B cell (primary cell): ENCODE measurements at regions not wholly inside any gene's neighbourhood (a gene's known extent, or its start where the extent isn't known, plus 50 kb on each side); places are given as distances from the start of the nearest gene placed in this dataset.

Source experiments
- ATAC-seq: fragments of 200-7000 bp; cut with Tn5 transposase; one replicate; pipeline ENCODE4 v1.10.0; 2021; ENCODE audit warnings: low read depth, mild to moderate bottlenecking, moderate number of reproducible peaks, moderate library complexity
- CTCF ChIA-PET: fragments of 350-600 bp; sonication (Branson Sonifier 250); formaldehyde crosslinking; loops from one replicate; lab custom pipeline; 2021; ENCODE audit warnings: antibody characterized with exemption, inconsistent platforms; lab: Charles Lee
- POLR2A ChIA-PET: fragments of 350-600 bp; sonication (Branson Sonifier 250); formaldehyde crosslinking; loops from one replicate; lab custom pipeline; 2021; ENCODE audit warnings: antibody characterized with exemption; lab: Charles Lee
- DNase-seq: peaks from one replicate; pipeline ENCODE4 v3.0.0; 2013
- H2AFZ ChIP-seq: 2 replicates; pipeline ENCODE4 v1.6.1; 2012; ENCODE audit warnings: mild to moderate bottlenecking, low read depth, low read length; ENCODE audit not compliant: insufficient read depth, poor library complexity, severe bottlenecking
- H3K27ac ChIP-seq, 2 donors: 1 replicate in 1 of 2; 2 replicates in 1 of 2; pipeline ENCODE4 v1.5.1; 2012 to 2013; ENCODE audit warnings: low read length in 2 of 2, mild to moderate bottlenecking in 2 of 2, moderate library complexity in 1 of 2
- H3K27me3 ChIP-seq, 4 experiments: fragments of 200-600 bp in 1 of 4; sonication (generic) in 1 of 4; replicated peaks in 1 of 4; 1 replicate in 2 of 4; 2 replicates in 2 of 4; pipeline versions ENCODE4 v1.6.1 to v1.7.0; 2013 to 2016; ENCODE audit warnings: low read length in 3 of 4, mild to moderate bottlenecking in 2 of 4, mixed read lengths in 1 of 4, moderate library complexity in 1 of 4; ENCODE audit not compliant: insufficient read depth in 4 of 4, control insufficient read depth in 3 of 4; ENCODE audit errors: control extremely low read depth in 1 of 4
- H3K36me3 ChIP-seq, 2 experiments: replicated peaks in 1 of 2; 1 replicate in 1 of 2; 2 replicates in 1 of 2; pipeline versions ENCODE4 v1.6.1 to v1.7.1; 2013; ENCODE audit warnings: low read length in 1 of 2; ENCODE audit not compliant: insufficient read depth in 2 of 2, control insufficient read depth in 1 of 2; ENCODE audit errors: control extremely low read depth in 1 of 2, extremely low read depth in 1 of 2
- H3K4me1 ChIP-seq, 2 donors: fragments of 200-600 bp in 1 of 2; sonication (generic) in 1 of 2; 1 replicate in 1 of 2; 2 replicates in 1 of 2; pipeline versions ENCODE4 v1.5.1 to v1.6.1; 2013 to 2017; ENCODE audit warnings: low read length in 2 of 2; ENCODE audit not compliant: control insufficient read depth in 2 of 2, insufficient read depth in 2 of 2
- H3K4me2 ChIP-seq: replicated peaks from 2 replicates; pipeline ENCODE3; 2012; ENCODE audit warnings: mild to moderate bottlenecking, low read depth, low read length; ENCODE audit not compliant: poor library complexity, severe bottlenecking
- H3K4me3 ChIP-seq, 5 experiments: fragments of 200-600 bp in 1 of 5; sonication (generic) in 1 of 5; 1 replicate in 3 of 5; 2 replicates in 2 of 5; pipeline versions ENCODE4 v1.5.1 to v1.7.0; 2011 to 2016; ENCODE audit warnings: low read length in 4 of 5, mild to moderate bottlenecking in 4 of 5, low read depth in 2 of 5, control low read depth in 1 of 5, moderate library complexity in 1 of 5; ENCODE audit not compliant: insufficient read depth in 1 of 5; ENCODE audit errors: control extremely low read depth in 1 of 5, extremely low read depth in 1 of 5
- H3K79me2 ChIP-seq: fragments of 200-600 bp; sonication (generic); one replicate; pipeline ENCODE4 v1.6.0; 2016; ENCODE audit warnings: low read length; ENCODE audit not compliant: control insufficient read depth, insufficient read depth
- H3K9ac ChIP-seq: fragments of 200-600 bp; sonication (generic); 2 replicates; pipeline ENCODE4 v1.6.1; 2017; ENCODE audit warnings: mild to moderate bottlenecking, low read length, moderate library complexity
- H3K9me3 ChIP-seq, 3 donors: one replicate each; pipeline versions ENCODE4 v1.6.1 to v1.7.1; 2013; ENCODE audit warnings: low read length in 2 of 3; ENCODE audit not compliant: control insufficient read depth in 2 of 3, insufficient read depth in 1 of 3; ENCODE audit errors: control extremely low read depth in 1 of 3
- H4K20me1 ChIP-seq: 2 replicates; pipeline ENCODE4 v1.6.0; 2012; ENCODE audit warnings: mild to moderate bottlenecking, low read length; ENCODE audit not compliant: insufficient read depth, control insufficient read depth, poor library complexity, severe bottlenecking
- H3K27ac Mint-ChIP-seq: one replicate; pipeline ENCODE4 v1.8.0; 2021; ENCODE audit warnings: mixed read lengths
- H3K27me3 Mint-ChIP-seq: one replicate; pipeline ENCODE4 v1.8.0; 2021; ENCODE audit warnings: mixed read lengths
- H3K4me1 Mint-ChIP-seq: one replicate; pipeline ENCODE4 v1.8.0; 2021; ENCODE audit warnings: mixed read lengths
- H3K4me3 Mint-ChIP-seq: one replicate; pipeline ENCODE4 v1.8.0; 2021; ENCODE audit warnings: mixed read lengths
- H3K9me3 Mint-ChIP-seq: one replicate; pipeline ENCODE4 v1.8.0; 2022; ENCODE audit warnings: mixed read lengths; ENCODE audit not compliant: insufficient read depth
- CTCF ChIP-seq: fragments of 200-600 bp; IDR thresholded peaks from one replicate; pipeline ENCODE4 v1.8.0; 2022; ENCODE audit warnings: antibody characterized with exemption, mild to moderate bottlenecking
- EZH2 ChIP-seq: IDR thresholded peaks from 2 replicates; pipeline ENCODE4 v1.6.1; 2012; ENCODE audit warnings: borderline replicate concordance, low read depth, mild to moderate bottlenecking, moderate library complexity, low read length; ENCODE audit not compliant: insufficient read depth, poor library complexity, severe bottlenecking
- WGBS: methylation state at CpG from one replicate; pipeline ENCODE4 v1.1.5; 2013; ENCODE audit warnings: missing lambda C conversion rate; ENCODE audit not compliant: insufficient coverage; 5-methylcytosine and 5-hydroxymethylcytosine counted together
- intact Hi-C: fragments of 100-400 bp; cut with micrococcal nuclease; formaldehyde crosslinking; loops from one replicate; pipeline ENCODE4 v1.10.0; 2022

DNA sequence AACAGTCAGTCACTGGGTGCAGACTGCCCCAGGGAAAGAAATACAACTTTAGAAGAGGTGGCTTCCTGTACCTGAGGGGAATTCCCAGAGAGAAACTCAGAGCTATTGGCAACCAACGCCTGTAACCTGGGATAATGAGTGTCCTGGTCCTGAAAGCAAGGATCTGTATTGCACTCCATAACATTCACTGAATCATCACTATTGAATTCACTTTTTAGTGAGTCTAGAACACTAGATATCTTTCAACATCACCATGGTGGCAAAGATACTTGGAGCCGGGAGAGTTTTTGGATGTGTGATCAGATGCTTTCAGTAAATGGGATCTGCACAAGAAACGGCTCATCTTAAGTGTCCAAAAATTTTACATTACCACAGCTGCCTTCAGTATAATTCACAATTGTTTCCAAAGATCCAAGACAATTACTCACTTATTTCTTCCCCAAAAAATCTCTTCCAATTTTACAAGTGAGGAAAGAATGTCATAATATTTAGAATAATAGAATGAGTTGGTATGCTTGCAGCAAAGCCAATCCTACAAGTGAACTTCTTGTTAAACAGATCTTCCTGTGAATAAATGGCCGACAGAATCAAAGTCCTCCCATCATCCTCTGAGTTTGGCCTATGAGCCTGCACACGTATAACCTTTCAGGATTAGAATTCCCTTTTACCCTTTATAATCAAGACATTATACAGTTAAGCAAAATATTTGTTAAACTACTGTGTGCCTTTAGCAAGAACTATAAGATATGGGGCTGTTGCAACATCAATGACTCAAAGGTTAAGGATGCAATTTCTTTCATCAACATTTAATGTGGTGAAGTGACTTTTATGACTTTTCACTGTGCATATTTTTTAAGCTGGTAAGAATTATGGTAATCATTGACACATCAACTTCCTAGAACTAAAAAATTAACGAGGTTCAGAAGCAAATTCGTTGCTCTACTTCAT, 243.3 kb upstream of the COL8A1 start:
- ATAC-seq (no peak), DNase-seq (no peak)
- no peaks in the 10 kb centered on the region for H3K4me1 ChIP-seq
- ChIA-PET CTCF (no interaction called here), POLR2A (no interaction called here)
- H3K36me3 ChIP-seq, result no peaks in the 10 kb centered on the region
- intact Hi-C loops, result no loop called here
- H3K27me3 ChIP-seq, result no peaks in the 10 kb centered on the region
- H4K20me1 ChIP-seq, result no peaks in the 10 kb centered on the region
- H2AFZ ChIP-seq, result no peak overlapping the region
- no peaks in the 10 kb centered on the region for H3K27me3 Mint-ChIP-seq
- H3K9ac ChIP-seq, result no peak overlapping the region
- H3K4me2 ChIP-seq, result no peak overlapping the region
- no peak for TF ChIP-seq EZH2
- TF ChIP-seq CTCF, result no peak
- no peak overlapping the region for H3K4me3 Mint-ChIP-seq
- no peak overlapping the region for H3K27ac Mint-ChIP-seq
- no peaks in the 10 kb centered on the region for H3K79me2 ChIP-seq
- H3K27ac ChIP-seq, result no peak overlapping the region
- no peaks in the 10 kb centered on the region for H3K4me1 Mint-ChIP-seq
- H3K4me3 ChIP-seq, result no peak overlapping the region
- H3K9me3 ChIP-seq, result peaks cover 0 to 8% (median 4%) of the 10 kb centered on the region in 3 donors
- peaks cover 9% of the 10 kb centered on the region for H3K9me3 Mint-ChIP-seq
- WGBS, result no CpG with 5 or more reads among the region's 7 CpGs

DNA sequence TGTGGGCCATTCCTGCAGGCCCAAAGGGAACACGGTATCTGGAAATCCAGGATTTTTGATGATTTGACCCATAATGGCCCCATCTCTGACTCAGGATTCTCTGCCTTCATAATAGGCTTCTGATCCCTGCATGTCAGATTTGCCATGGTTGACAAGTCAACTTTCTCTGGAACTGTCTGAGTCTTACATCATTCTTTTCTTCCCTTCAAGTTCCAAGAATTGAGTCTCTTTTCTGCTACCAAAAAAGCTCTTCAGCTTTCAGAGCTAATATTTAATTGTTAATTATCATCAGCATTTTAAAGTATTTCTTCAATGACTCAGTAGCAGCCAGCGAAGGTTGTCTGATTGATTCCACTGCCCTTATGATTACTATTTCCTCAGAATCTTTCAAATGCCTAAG, 244.4 kb upstream of the COL8A1 start:
- H4K20me1 ChIP-seq, result no peaks in the 10 kb centered on the region
- H2AFZ ChIP-seq, result no peak overlapping the region
- Mint-ChIP-seq H3K27me3 (no peaks in the 10 kb centered on the region), H3K27ac (no peak overlapping the region), H3K9me3 (peaks cover 5% of the 10 kb centered on the region), H3K4me3 (no peak overlapping the region), H3K4me1 (no peaks in the 10 kb centered on the region)
- H3K4me3 ChIP-seq, result no peak overlapping the region
- H3K27ac ChIP-seq, result no peak overlapping the region
- WGBS, result 93% methylated on average over 2 of the region's 2 CpGs
- H3K4me2 ChIP-seq, result no peak overlapping the region
- no peaks in the 10 kb centered on the region for H3K4me1 ChIP-seq
- POLR2A ChIA-PET, result no interaction called here
- H3K36me3 ChIP-seq, result no peaks in the 10 kb centered on the region
- peaks cover 0 to 8% (median 3%) of the 10 kb centered on the region in 3 donors for H3K9me3 ChIP-seq
- H3K79me2 ChIP-seq, result no peaks in the 10 kb centered on the region
- CTCF ChIA-PET, result no interaction called here
- DNase-seq (no peak), ATAC-seq (no peak)
- no peaks in the 10 kb centered on the region for H3K27me3 ChIP-seq
- no peak for TF ChIP-seq EZH2
- no peak for TF ChIP-seq CTCF
- H3K9ac ChIP-seq, result no peak overlapping the region
- intact Hi-C loops, result no loop called here
